ENCODE measurements at regions not wholly inside any gene's neighbourhood (a gene's known extent, or its start where the extent isn't known, plus 50 kb on each side); places are given as distances from the start of the nearest gene placed in this dataset.

GRCh38 chr7:12025246-12025645 lies 185.8 kb upstream of the TMEM106B start:
- no peak for ATAC-seq (ENCODE audit: low read depth)
- H3K4me1 Mint-ChIP-seq: no peaks in the 10 kb centered on the region
- CTCF ChIA-PET: no interaction called here
- H3K36me3 Mint-ChIP-seq (ENCODE audit: low read depth): no peaks in the 10 kb centered on the region
- H3K27me3 Mint-ChIP-seq: no peaks in the 10 kb centered on the region
- no peak overlapping the region for H3K27ac Mint-ChIP-seq
- DNase-seq: no peak
- intact Hi-C loops (cut with micrococcal nuclease): no loop called here
- no peak for TF ChIP-seq CTCF (IDR thresholded peaks at IDR 0.05)
- no peaks in the 10 kb centered on the region for H3K9me3 Mint-ChIP-seq
- POLR2A ChIA-PET: no interaction called here
- H3K4me3 Mint-ChIP-seq: no peak overlapping the region

GRCh38 chr7:12028508-12028907 lies 182.6 kb upstream of the TMEM106B start:
- no peaks in the 10 kb centered on the region for H3K4me1 Mint-ChIP-seq
- TF ChIP-seq CTCF (IDR thresholded peaks at IDR 0.05): no peak
- H3K4me3 Mint-ChIP-seq: no peak overlapping the region
- ATAC-seq (ENCODE audit: low read depth): no peak
- no peaks in the 10 kb centered on the region for H3K27me3 Mint-ChIP-seq
- DNase-seq: no peak
- no peaks in the 10 kb centered on the region for H3K9me3 Mint-ChIP-seq
- POLR2A ChIA-PET: no interaction called here
- CTCF ChIA-PET: no interaction called here
- H3K36me3 Mint-ChIP-seq (ENCODE audit: low read depth): no peaks in the 10 kb centered on the region
- intact Hi-C loops (cut with micrococcal nuclease): no loop called here
- H3K27ac Mint-ChIP-seq: no peak overlapping the region

- H3K4me1 Mint-ChIP-seq: no peaks in the 10 kb centered on the region
- no peak overlapping the region for H3K4me3 Mint-ChIP-seq
- H3K36me3 Mint-ChIP-seq (ENCODE audit: low read depth): no peaks in the 10 kb centered on the region
- DNase-seq (no peak), ATAC-seq (ENCODE audit: low read depth) (no peak)
- no peak for TF ChIP-seq CTCF (IDR thresholded peaks at IDR 0.05)
- H3K27ac Mint-ChIP-seq: no peak overlapping the region
- no peaks in the 10 kb centered on the region for H3K27me3 Mint-ChIP-seq
- no peaks in the 10 kb centered on the region for H3K9me3 Mint-ChIP-seq
- intact Hi-C loops (cut with micrococcal nuclease): no loop called here
- POLR2A ChIA-PET: no interaction called here
- CTCF ChIA-PET: no interaction called here
These were observed 181.0 kb upstream of the TMEM106B start for GRCh38 chr7:12030116-12030515.

GRCh38 chr7:12031186-12031585 lies 179.9 kb upstream of the TMEM106B start:
- DNase-seq: no peak
- intact Hi-C loops (cut with micrococcal nuclease): no loop called here
- Mint-ChIP-seq H3K27ac (no peak overlapping the region), H3K36me3 (ENCODE audit: low read depth) (no peaks in the 10 kb centered on the region), H3K4me3 (no peak overlapping the region), H3K4me1 (no peaks in the 10 kb centered on the region), H3K9me3 (no peaks in the 10 kb centered on the region), H3K27me3 (no peaks in the 10 kb centered on the region)
- ChIA-PET CTCF (no interaction called here), POLR2A (no interaction called here)
- TF ChIP-seq CTCF (IDR thresholded peaks at IDR 0.05): no peak
- ATAC-seq (ENCODE audit: low read depth): no peak

- Mint-ChIP-seq H3K27me3 (no peaks in the 10 kb centered on the region), H3K9me3 (no peaks in the 10 kb centered on the region), H3K36me3 (ENCODE audit: low read depth) (no peaks in the 10 kb centered on the region), H3K4me1 (no peaks in the 10 kb centered on the region), H3K4me3 (no peak overlapping the region), H3K27ac (no peak overlapping the region)
- DNase-seq (no peak), ATAC-seq (ENCODE audit: low read depth) (no peak)
- CTCF ChIA-PET: no interaction called here
- intact Hi-C loops (cut with micrococcal nuclease): no loop called here
- POLR2A ChIA-PET: no interaction called here
- TF ChIP-seq CTCF (IDR thresholded peaks at IDR 0.05): no peak
These were observed 179.5 kb upstream of the TMEM106B start for GRCh38 chr7:12031638-12032037.

All from activated B cell treated with CpG ODN at 0.5 μM for 24 hours (primary cell).